HL-60 (cell line): ENCODE measurements at regions not wholly inside any gene's neighbourhood (a gene's known extent, or its start where the extent isn't known, plus 50 kb on each side); places are given as distances from the start of the nearest gene placed in this dataset.

Experiments
- DNase-seq, 2 experiments: peaks; one replicate each; pipeline ENCODE4 v3.0.0-alpha.2; 2010 to 2020; ENCODE audit warnings: low read depth in 1 of 2, low spot score in 1 of 2
- H3K27ac ChIP-seq: fragments of 250-450 bp; sonication (Bioruptor Pico); replicated peaks from 2 replicates; pipeline ENCODE4 v1.5.1; 2020; ENCODE audit warnings: mild to moderate bottlenecking, moderate library complexity
- H3K27me3 ChIP-seq: fragments of 250-450 bp; sonication (Bioruptor Pico); 2 replicates; pipeline ENCODE4 v1.5.1; 2021; ENCODE audit warnings: mild to moderate bottlenecking, moderate library complexity; ENCODE audit not compliant: insufficient read depth, poor library complexity, severe bottlenecking
- H3K4me3 ChIP-seq: replicated peaks from 2 replicates; pipeline ENCODE4 v1.5.1; 2011; ENCODE audit warnings: mild to moderate bottlenecking, control low read depth, low read length; ENCODE audit not compliant: insufficient read depth
- CTCF ChIP-seq: IDR thresholded peaks from one replicate; pipeline ENCODE4 v1.5.1; 2011; ENCODE audit warnings: low read length, control low read depth, inconsistent platforms; ENCODE audit not compliant: insufficient read depth
- GABPA ChIP-seq: IDR thresholded peaks from 2 replicates; pipeline ENCODE4 v1.6.1; 2012; ENCODE audit warnings: low read depth
- POLR2AphosphoS5 ChIP-seq: IDR thresholded peaks from 2 replicates; pipeline ENCODE4 v1.6.1; 2012; ENCODE audit warnings: low read depth
- SPI1 ChIP-seq: IDR thresholded peaks from 2 replicates; pipeline ENCODE4 v1.6.1; 2012; ENCODE audit warnings: low read depth, mild to moderate bottlenecking, borderline replicate concordance
- TF ChIP-seq, protein P1 (sequence below): IDR thresholded peaks from 2 replicates; pipeline ENCODE4 v1.6.1; 2012; ENCODE audit warnings: low read depth; ENCODE audit not compliant: insufficient replicate concordance

DNA sequence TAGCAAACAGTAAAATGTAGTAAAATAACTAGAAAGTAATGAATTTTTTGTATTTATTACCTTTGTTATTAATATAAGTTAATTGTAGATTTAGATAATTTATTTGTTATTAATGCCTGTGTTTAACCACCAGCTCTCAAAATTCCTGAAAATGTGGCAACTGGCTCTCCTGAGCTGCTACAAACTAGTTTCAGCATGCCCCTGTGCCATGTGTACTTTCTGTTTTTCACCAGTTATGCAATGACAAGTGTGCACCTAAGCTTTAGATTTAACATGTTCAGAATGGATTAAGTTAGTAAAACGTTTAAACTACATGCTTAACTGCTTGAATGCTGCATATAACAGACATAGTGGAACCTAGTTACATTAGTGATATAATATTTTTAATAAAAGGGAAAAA lies 88.1 kb downstream of the POSTN start:
- no peak for TF ChIP-seq GABPA
- TF ChIP-seq, protein P1, sequence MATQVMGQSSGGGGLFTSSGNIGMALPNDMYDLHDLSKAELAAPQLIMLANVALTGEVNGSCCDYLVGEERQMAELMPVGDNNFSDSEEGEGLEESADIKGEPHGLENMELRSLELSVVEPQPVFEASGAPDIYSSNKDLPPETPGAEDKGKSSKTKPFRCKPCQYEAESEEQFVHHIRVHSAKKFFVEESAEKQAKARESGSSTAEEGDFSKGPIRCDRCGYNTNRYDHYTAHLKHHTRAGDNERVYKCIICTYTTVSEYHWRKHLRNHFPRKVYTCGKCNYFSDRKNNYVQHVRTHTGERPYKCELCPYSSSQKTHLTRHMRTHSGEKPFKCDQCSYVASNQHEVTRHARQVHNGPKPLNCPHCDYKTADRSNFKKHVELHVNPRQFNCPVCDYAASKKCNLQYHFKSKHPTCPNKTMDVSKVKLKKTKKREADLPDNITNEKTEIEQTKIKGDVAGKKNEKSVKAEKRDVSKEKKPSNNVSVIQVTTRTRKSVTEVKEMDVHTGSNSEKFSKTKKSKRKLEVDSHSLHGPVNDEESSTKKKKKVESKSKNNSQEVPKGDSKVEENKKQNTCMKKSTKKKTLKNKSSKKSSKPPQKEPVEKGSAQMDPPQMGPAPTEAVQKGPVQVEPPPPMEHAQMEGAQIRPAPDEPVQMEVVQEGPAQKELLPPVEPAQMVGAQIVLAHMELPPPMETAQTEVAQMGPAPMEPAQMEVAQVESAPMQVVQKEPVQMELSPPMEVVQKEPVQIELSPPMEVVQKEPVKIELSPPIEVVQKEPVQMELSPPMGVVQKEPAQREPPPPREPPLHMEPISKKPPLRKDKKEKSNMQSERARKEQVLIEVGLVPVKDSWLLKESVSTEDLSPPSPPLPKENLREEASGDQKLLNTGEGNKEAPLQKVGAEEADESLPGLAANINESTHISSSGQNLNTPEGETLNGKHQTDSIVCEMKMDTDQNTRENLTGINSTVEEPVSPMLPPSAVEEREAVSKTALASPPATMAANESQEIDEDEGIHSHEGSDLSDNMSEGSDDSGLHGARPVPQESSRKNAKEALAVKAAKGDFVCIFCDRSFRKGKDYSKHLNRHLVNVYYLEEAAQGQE = no peak
- TF ChIP-seq CTCF = no peak
- no peak for TF ChIP-seq SPI1
- no peak for TF ChIP-seq POLR2AphosphoS5
- DNase-seq = no peak
- Histone ChIP-seq H3K27me3 (no peaks in the 10 kb centered on the region), H3K27ac (no peak overlapping the region), H3K4me3 (no peak overlapping the region)

- no peaks in the 10 kb centered on the region for H3K27me3 ChIP-seq
- H3K4me3 ChIP-seq = no peak overlapping the region
- H3K27ac ChIP-seq = no peak overlapping the region
- TF ChIP-seq CTCF (no peak), POLR2AphosphoS5 (no peak), SPI1 (no peak), GABPA (no peak)
- TF ChIP-seq, protein P1 = no peak
- no peak for DNase-seq
These were observed 93.0 kb downstream of the POSTN start for GRCh38 chr13:37505531-37505930.

GRCh38 chr13:37504251-37504650 lies 94.3 kb downstream of the POSTN start:
- no peak for DNase-seq
- H3K27me3 ChIP-seq = no peaks in the 10 kb centered on the region
- no peak overlapping the region for H3K27ac ChIP-seq
- TF ChIP-seq, protein P1 = no peak
- no peak overlapping the region for H3K4me3 ChIP-seq

GRCh38 chr13:37503287-37503686 lies 95.3 kb downstream of the POSTN start:
- TF ChIP-seq SPI1 (no peak), POLR2AphosphoS5 (no peak), GABPA (no peak), CTCF (no peak)
- TF ChIP-seq, protein P1 = no peak
- H3K27me3 ChIP-seq = no peaks in the 10 kb centered on the region
- H3K27ac ChIP-seq = no peak overlapping the region
- no peak overlapping the region for H3K4me3 ChIP-seq
- no peak for DNase-seq
